GM21515 (cell line): ENCODE measurements at regions not wholly inside any gene's neighbourhood (a gene's known extent, or its start where the extent isn't known, plus 50 kb on each side); places are given as distances from the start of the nearest gene placed in this dataset.

ENCODE experiments used
- ATAC-seq: cut with Tn5 transposase; IDR thresholded peaks from one replicate; pipeline ENCODE4 v1.9.1; 2021; ENCODE audit not compliant: unreplicated experiment

DNA sequence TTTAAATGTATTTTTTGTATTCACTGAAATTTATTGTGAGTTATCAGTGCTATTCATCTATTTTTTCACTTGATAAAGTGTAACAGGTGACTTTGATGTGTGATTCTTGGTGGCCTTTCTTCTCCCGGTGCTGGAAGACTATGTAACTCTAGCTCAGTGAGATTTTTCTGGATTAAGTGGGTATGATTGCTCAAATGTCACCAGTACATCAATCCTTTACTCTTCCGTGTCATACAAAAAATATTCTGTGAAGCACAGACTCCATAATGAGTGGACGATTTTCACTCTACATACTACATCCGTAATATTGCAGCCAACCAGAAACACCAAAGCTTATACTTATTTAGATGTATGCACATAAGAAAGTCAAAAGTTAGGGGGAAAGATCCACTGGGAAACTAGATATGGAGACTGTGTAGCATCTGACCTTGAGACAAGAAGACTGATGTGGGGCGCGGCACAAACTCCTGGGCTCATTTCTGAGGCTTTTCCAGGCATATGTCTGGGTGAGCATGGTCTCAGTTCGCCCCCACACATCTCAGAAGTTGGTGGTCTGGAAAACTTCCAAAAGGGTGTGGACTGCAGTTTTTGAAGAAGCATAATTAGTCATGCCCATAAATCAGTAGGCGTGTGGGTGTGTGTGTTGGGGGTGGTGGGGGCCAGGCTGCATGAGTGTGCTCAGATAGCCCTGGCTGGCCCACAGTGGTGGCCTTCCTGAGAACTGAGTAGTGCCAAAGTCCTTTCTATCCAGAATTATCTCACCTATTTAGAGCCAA, 53.9 kb upstream of the TENM3 start:
- no peak for ATAC-seq

DNA sequence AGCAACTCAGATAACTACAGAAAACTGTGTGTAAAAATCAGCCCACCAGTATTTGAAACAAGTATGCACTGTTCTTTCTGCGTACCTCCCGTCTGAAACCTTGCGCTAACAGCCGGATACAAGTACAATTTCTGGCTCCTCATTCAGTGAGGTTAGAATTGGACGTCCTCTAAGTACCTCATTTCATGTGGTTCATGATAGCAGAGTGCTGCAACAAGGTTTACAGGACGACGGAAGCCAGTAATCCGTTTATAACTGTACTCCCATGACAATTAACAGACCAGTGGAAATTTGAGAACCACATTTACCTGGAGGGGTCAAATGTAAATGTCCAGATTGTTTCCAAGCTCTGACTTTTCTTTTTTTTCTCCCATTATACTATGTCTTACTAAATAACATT, 52.9 kb upstream of the TENM3 start:
- no peak for ATAC-seq

DNA sequence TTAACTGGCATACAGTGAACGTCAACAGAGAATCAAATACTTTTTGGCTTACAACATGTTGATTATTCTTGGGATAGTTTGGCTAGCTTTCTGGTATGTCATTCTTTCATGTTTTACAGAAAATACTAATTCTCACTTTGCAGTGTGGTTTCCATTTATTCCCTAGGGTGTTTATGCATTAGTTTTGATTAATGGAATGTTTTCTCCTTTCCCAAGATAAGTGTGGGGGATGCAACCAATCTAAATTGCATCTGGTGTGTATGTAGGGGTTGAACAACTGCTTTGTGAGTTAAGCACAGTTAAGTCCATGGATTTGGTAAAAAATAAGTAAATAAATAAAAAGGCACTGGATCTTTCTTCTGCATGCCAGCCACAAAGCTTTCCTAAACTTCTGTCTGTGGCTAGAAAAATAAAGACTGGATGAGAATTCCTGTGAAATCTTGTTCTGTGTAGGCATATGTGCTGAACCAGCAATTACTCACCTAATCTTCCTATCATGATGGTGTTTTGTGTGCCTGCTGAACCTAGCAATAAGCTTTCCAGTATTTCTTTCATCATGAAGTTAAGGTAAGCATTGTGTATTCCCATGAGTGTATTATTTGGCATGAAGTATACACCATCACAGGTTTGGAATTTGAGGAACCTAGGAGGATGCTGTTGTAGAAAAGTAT, 50.6 kb upstream of the TENM3 start:
- ATAC-seq = no peak

GRCh38 chr4:182193311-182193710, 49.9 kb upstream of the TENM3 start:
- ATAC-seq = no peak
